ENCODE measurements at regions not wholly inside any gene's neighbourhood (a gene's known extent, or its start where the extent isn't known, plus 50 kb on each side); places are given as distances from the start of the nearest gene placed in this dataset.

DNA sequence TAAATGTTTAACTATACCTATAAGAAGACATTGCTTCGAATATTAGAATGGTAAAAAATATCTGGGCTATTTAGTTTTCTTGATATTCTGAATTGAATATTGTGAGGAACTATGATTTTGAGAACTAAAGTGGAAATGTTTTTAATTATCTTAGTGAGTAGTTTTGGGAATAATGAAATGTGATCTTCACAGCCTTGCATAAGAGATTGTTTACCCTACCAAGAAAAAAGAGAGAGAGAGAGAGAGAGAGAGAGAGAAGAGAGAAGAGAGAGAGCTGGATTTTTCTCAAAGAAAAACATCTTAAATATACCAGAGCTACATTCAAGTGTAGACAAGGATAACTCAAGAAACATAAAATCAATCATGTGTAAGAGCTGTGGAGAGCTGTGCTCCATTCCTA is 148.7 kb upstream of the MAD2L1 start:
- Histone ChIP-seq H3K79me1 (ENCODE audit: insufficient read depth, low read depth, low read length, poor library complexity, severe bottlenecking) (no peaks in the 10 kb centered on the region), H3K23ac (ENCODE audit: insufficient read length, low read depth, low read length) (no peak overlapping the region), H3K4me2 (ENCODE audit: insufficient read depth, insufficient read length, low read length) (no peak overlapping the region), H3K4ac (ENCODE audit: low read depth, low read length) (no peak overlapping the region), H3K9me3 (ENCODE audit: control insufficient read depth, low read depth, low read length) (no peaks in the 10 kb centered on the region), H3T11ph (ENCODE audit: low read length) (no peak overlapping the region), H2BK120ac (ENCODE audit: low read depth, low read length, poor library complexity, severe bottlenecking) (no peak overlapping the region), H3K27me3 (ENCODE audit: insufficient read depth, low read length) (no peaks in the 10 kb centered on the region), H3K14ac (ENCODE audit: insufficient read depth, low read length) (no peak overlapping the region), H2AFZ (ENCODE audit: low read length) (no peak overlapping the region), H4K5ac (ENCODE audit: insufficient read length, low read depth, low read length) (no peak overlapping the region), H2BK15ac (ENCODE audit: low read depth, low read length) (no peak overlapping the region), H2BK20ac (ENCODE audit: low read depth, low read length, poor library complexity, severe bottlenecking) (no peak overlapping the region), H4K20me1 (ENCODE audit: control insufficient read depth, insufficient read depth, insufficient read length) (no peaks in the 10 kb centered on the region), H3K9ac (ENCODE audit: extremely low read depth, insufficient read length, low read length) (no peak overlapping the region), H3K4me1 (ENCODE audit: insufficient read depth, low read length) (no peaks in the 10 kb centered on the region), H4K8ac (replicated peaks; ENCODE audit: insufficient read length, low read depth, low read length) (no peak overlapping the region), H3K79me2 (ENCODE audit: insufficient read depth, low read length) (no peaks in the 10 kb centered on the region), H2AK5ac (ENCODE audit: insufficient read length, low read length) (no peak overlapping the region), H2BK12ac (ENCODE audit: insufficient read length, low read depth, low read length) (no peak overlapping the region), H2BK5ac (ENCODE audit: insufficient read length, low read length) (no peak overlapping the region), H3K18ac (ENCODE audit: insufficient read length, low read depth, low read length) (no peak overlapping the region), H3K56ac (ENCODE audit: insufficient read length, low read depth, low read length) (no peak overlapping the region), H4K91ac (ENCODE audit: insufficient read length, low read depth, low read length) (no peak overlapping the region), H3K23me2 (ENCODE audit: insufficient read length, low read depth, low read length, poor library complexity, severe bottlenecking) (no peaks in the 10 kb centered on the region), H3K27ac (ENCODE audit: insufficient read length, low read depth, low read length) (no peak overlapping the region)
- Mint-ChIP-seq H3K36me3 (ENCODE audit: insufficient read depth in 1 of 3, low read depth in 3 of 3) (peaks cover 0 to 3% (median 0%) of the 10 kb centered on the region in 3 experiments; a peak in 3 of 7 replicates), H3K27me3 (ENCODE audit: low read depth) (no peaks in the 10 kb centered on the region; the same call in 1 of the 2 replicates), H3K27ac (no peak overlapping the region; a peak in 1 of 7 replicates), H3K4me3 (no peak overlapping the region), H3K4me1 (0 out of 4 replicates have a peak, but pooled peaks cover 0 to 3% of the 10 kb centered on the region in 2 experiments), H3K9me3 (peaks cover 0 to 4% of the 10 kb centered on the region in 2 experiments; a peak in 2 of 5 replicates)
- no CpG with 5 or more reads among the region's 1 CpG for WGBS (ENCODE audit: extremely low coverage, insufficient read length, low lambda C conversion rate)
- DNase-seq, result no peak
- TF ChIP-seq CTCF (conservative IDR thresholded peaks at IDR 0.05), result no peak

All from H9 (cell line).